WTC11 (cell line): ENCODE measurements at regions not wholly inside any gene's neighbourhood (a gene's known extent, or its start where the extent isn't known, plus 50 kb on each side); places are given as distances from the start of the nearest gene placed in this dataset.

Experiments used
- ATAC-seq: fragments of 200-7000 bp; cut with Tn5 transposase; 2 replicates; pipeline ENCODE4 v1.10.0; 2021; ENCODE audit warnings: mild to moderate bottlenecking, moderate library complexity
- CTCF ChIA-PET: fragments of 300-600 bp; sonication (Branson Sonifier 250); formaldehyde crosslinking; loops from one replicate; lab custom pipeline; 2021; ENCODE audit warnings: antibody characterized with exemption; lab: Charles Lee
- POLR2A ChIA-PET: fragments of 350-600 bp; sonication (Branson Sonifier 250); formaldehyde crosslinking; loops from one replicate; lab custom pipeline; 2021; ENCODE audit warnings: antibody characterized with exemption; lab: Charles Lee
- DNase-seq: peaks from one replicate; pipeline ENCODE4 v3.0.0; 2021; ENCODE audit warnings: low spot score
- H3K27ac Mint-ChIP-seq: 2 replicates; pipeline ENCODE4 v1.8.0; 2021; ENCODE audit warnings: mixed read lengths
- H3K27me3 Mint-ChIP-seq: 2 replicates; pipeline ENCODE4 v1.8.0; 2021; ENCODE audit warnings: low read depth, mild to moderate bottlenecking, moderate library complexity, mixed read lengths
- H3K36me3 Mint-ChIP-seq: 2 replicates; pipeline ENCODE4 v1.8.0; 2021; ENCODE audit warnings: mixed read lengths
- H3K4me1 Mint-ChIP-seq: 2 replicates; pipeline ENCODE4 v1.8.0; 2022; ENCODE audit warnings: mixed read lengths
- H3K4me3 Mint-ChIP-seq: 2 replicates; pipeline ENCODE4 v1.8.0; 2021; ENCODE audit warnings: mild to moderate bottlenecking, moderate library complexity, mixed read lengths
- H3K9me3 Mint-ChIP-seq: 2 replicates; pipeline ENCODE4 v1.8.0; 2021; ENCODE audit warnings: mixed read lengths
- AR ChIP-seq: fragments of 250-450 bp; sonication (Bioruptor Pico); IDR thresholded peaks from 2 replicates; pipeline ENCODE4 v1.9.0; 2021; ENCODE audit warnings: mild to moderate bottlenecking
- CTCF ChIP-seq: fragments of 200-600 bp; IDR thresholded peaks from 2 replicates; pipeline ENCODE4 v1.8.0; 2022; ENCODE audit warnings: antibody characterized with exemption
- E2F4 ChIP-seq: sonication (generic); formaldehyde crosslinking; IDR thresholded peaks from 2 replicates; pipeline ENCODE4 v1.8.1; 2022; ENCODE audit warnings: low read depth, mild to moderate bottlenecking, moderate library complexity, missing genetic modification reagents, borderline replicate concordance
- EMX1 ChIP-seq: fragments of 250-450 bp; sonication (Bioruptor Pico); IDR thresholded peaks from 2 replicates; pipeline ENCODE4 v1.8.0; 2021; ENCODE audit warnings: mild to moderate bottlenecking
- ESRRA ChIP-seq: sonication (generic); formaldehyde crosslinking; IDR thresholded peaks from 2 replicates; pipeline ENCODE4 v1.8.1; 2022; ENCODE audit warnings: mild to moderate bottlenecking, missing genetic modification reagents, borderline replicate concordance
- FOXJ3 ChIP-seq: sonication (generic); formaldehyde crosslinking; IDR thresholded peaks from 2 replicates; pipeline ENCODE4 v1.9.0; 2021; ENCODE audit warnings: missing genetic modification reagents, mild to moderate bottlenecking, borderline replicate concordance
- GABPB1 ChIP-seq: sonication (generic); formaldehyde crosslinking; IDR thresholded peaks from 2 replicates; pipeline ENCODE4 v1.8.1; 2023; ENCODE audit warnings: mild to moderate bottlenecking, missing genetic modification reagents
- HMGXB4 ChIP-seq: sonication (generic); formaldehyde crosslinking; IDR thresholded peaks from 2 replicates; pipeline ENCODE4 v1.8.1; 2023; ENCODE audit warnings: mild to moderate bottlenecking, moderate library complexity, missing genetic modification reagents
- IRF1 ChIP-seq: sonication (generic); formaldehyde crosslinking; IDR thresholded peaks from 2 replicates; pipeline ENCODE4 v1.8.0; 2023; ENCODE audit warnings: missing genetic modification reagents
- NFYB ChIP-seq: sonication (generic); formaldehyde crosslinking; conservative IDR thresholded peaks from 2 replicates; pipeline ENCODE4 v1.8.0; 2022; ENCODE audit warnings: low read depth, missing genetic modification reagents
- NR3C1 ChIP-seq: sonication (generic); formaldehyde crosslinking; conservative IDR thresholded peaks from 2 replicates; pipeline ENCODE4 v1.8.1; 2023; ENCODE audit warnings: low read depth, mild to moderate bottlenecking, missing genetic modification reagents
- OVOL2 ChIP-seq: fragments of 250-450 bp; sonication (Bioruptor Pico); IDR thresholded peaks from 2 replicates; pipeline ENCODE4 v1.9.0; 2021; ENCODE audit warnings: mild to moderate bottlenecking, borderline replicate concordance
- SMAD3 ChIP-seq: sonication (generic); formaldehyde crosslinking; IDR thresholded peaks from 2 replicates; pipeline ENCODE4 v1.8.0; 2022; ENCODE audit warnings: missing genetic modification reagents, mild to moderate bottlenecking, borderline replicate concordance
- SOX15 ChIP-seq: fragments of 250-450 bp; sonication (Bioruptor Pico); IDR thresholded peaks from 2 replicates; pipeline ENCODE4 v1.9.0; 2021; ENCODE audit warnings: mild to moderate bottlenecking
- TCF7 ChIP-seq: sonication (generic); formaldehyde crosslinking; IDR thresholded peaks from 2 replicates; pipeline ENCODE4 v1.8.0; 2022; ENCODE audit warnings: mild to moderate bottlenecking, low read depth, missing genetic modification reagents, moderate library complexity
- TEAD4 ChIP-seq: sonication (generic); formaldehyde crosslinking; IDR thresholded peaks from 2 replicates; pipeline ENCODE4 v1.8.0; 2022; ENCODE audit warnings: mild to moderate bottlenecking, missing genetic modification reagents
- ZBTB43 ChIP-seq: sonication (generic); formaldehyde crosslinking; IDR thresholded peaks from 2 replicates; pipeline ENCODE4 v1.8.1; 2023; ENCODE audit warnings: mild to moderate bottlenecking, missing genetic modification reagents
- ZNF263 ChIP-seq: sonication (generic); formaldehyde crosslinking; IDR thresholded peaks from 2 replicates; pipeline ENCODE4 v1.8.1; 2022; ENCODE audit warnings: low read depth, mild to moderate bottlenecking, moderate library complexity, missing genetic modification reagents
- ZNF317 ChIP-seq: sonication (generic); formaldehyde crosslinking; IDR thresholded peaks from 2 replicates; pipeline ENCODE4 v1.8.1; 2023; ENCODE audit warnings: low read depth, mild to moderate bottlenecking, moderate library complexity, missing genetic modification reagents, borderline replicate concordance
- ZNF423 ChIP-seq: fragments of 250-450 bp; sonication (Bioruptor Pico); IDR thresholded peaks from 2 replicates; pipeline ENCODE4 v2.1.2; 2022; ENCODE audit warnings: mild to moderate bottlenecking, moderate library complexity
- ZSCAN18 ChIP-seq: fragments of 250-450 bp; sonication (Bioruptor Pico); IDR thresholded peaks from 2 replicates; pipeline ENCODE4 v2.1.2; 2022; ENCODE audit warnings: mild to moderate bottlenecking, moderate library complexity

GRCh38 chr5:4225741-4226140, 630.1 kb downstream of the IRX1 start:
- Mint-ChIP-seq H3K36me3 (no peaks in the 10 kb centered on the region), H3K4me3 (no peak overlapping the region), H3K27ac (no peak overlapping the region), H3K4me1 (peaks cover 16% of the 10 kb centered on the region), H3K9me3 (no peaks in the 10 kb centered on the region), H3K27me3 (peaks cover 9% of the 10 kb centered on the region)
- DNase-seq (no peak), ATAC-seq (no peak)
- ChIA-PET CTCF (interaction anchor here (1.0 kb wide), 1 partner anchor 70 kb away, joined by 3 read pairs; no protein-coding TSS in a partner anchor), POLR2A (no interaction called here)
- no peak for TF ChIP-seq TEAD4 (CRISPR knock-in tag)
- no peak for TF ChIP-seq TCF7
- TF ChIP-seq ZNF423: no peak
- no peak for TF ChIP-seq AR (CRISPR knock-in tag)
- no peak for TF ChIP-seq ZBTB43 (CRISPR knock-in tag)
- TF ChIP-seq CTCF: no peak
- TF ChIP-seq HMGXB4 (CRISPR knock-in tag): no peak
- TF ChIP-seq EMX1 (CRISPR knock-in tag): no peak
- no peak for TF ChIP-seq GABPB1 (CRISPR knock-in tag)
- no peak for TF ChIP-seq ESRRA (CRISPR knock-in tag)
- no peak for TF ChIP-seq NFYB (CRISPR knock-in tag)
- no peak for TF ChIP-seq IRF1
- TF ChIP-seq ZNF317 (CRISPR knock-in tag): no peak
- no peak for TF ChIP-seq NR3C1 (CRISPR knock-in tag)

- H3K4me1 Mint-ChIP-seq: peaks cover 24% of the 10 kb centered on the region
- peaks cover 14% of the 10 kb centered on the region for H3K27me3 Mint-ChIP-seq
- no peak for ATAC-seq
- no peak for DNase-seq
- H3K4me3 Mint-ChIP-seq: no peak overlapping the region
- ChIA-PET CTCF (no interaction called here), POLR2A (no interaction called here)
- no peaks in the 10 kb centered on the region for H3K9me3 Mint-ChIP-seq
- no peaks in the 10 kb centered on the region for H3K36me3 Mint-ChIP-seq
- no peak overlapping the region for H3K27ac Mint-ChIP-seq
- TF ChIP-seq ZSCAN18 (CRISPR knock-in tag) (no peak), FOXJ3 (CRISPR knock-in tag) (no peak), SMAD3 (no peak), E2F4 (no peak), GABPB1 (CRISPR knock-in tag) (no peak), CTCF (no peak), OVOL2 (CRISPR knock-in tag) (no peak), SOX15 (CRISPR knock-in tag) (no peak), ZNF263 (no peak)
Measured at GRCh38 chr5:4226565-4226964, 630.9 kb downstream of the IRX1 start.
